GM21717 (cell line): ENCODE measurements at regions not wholly inside any gene's neighbourhood (a gene's known extent, or its start where the extent isn't known, plus 50 kb on each side); places are given as distances from the start of the nearest gene placed in this dataset.

Experiments used
- ATAC-seq: cut with Tn5 transposase; IDR thresholded peaks from one replicate; pipeline ENCODE4 v1.9.1; 2021; ENCODE audit warnings: mild to moderate bottlenecking, moderate library complexity; ENCODE audit not compliant: unreplicated experiment

DNA sequence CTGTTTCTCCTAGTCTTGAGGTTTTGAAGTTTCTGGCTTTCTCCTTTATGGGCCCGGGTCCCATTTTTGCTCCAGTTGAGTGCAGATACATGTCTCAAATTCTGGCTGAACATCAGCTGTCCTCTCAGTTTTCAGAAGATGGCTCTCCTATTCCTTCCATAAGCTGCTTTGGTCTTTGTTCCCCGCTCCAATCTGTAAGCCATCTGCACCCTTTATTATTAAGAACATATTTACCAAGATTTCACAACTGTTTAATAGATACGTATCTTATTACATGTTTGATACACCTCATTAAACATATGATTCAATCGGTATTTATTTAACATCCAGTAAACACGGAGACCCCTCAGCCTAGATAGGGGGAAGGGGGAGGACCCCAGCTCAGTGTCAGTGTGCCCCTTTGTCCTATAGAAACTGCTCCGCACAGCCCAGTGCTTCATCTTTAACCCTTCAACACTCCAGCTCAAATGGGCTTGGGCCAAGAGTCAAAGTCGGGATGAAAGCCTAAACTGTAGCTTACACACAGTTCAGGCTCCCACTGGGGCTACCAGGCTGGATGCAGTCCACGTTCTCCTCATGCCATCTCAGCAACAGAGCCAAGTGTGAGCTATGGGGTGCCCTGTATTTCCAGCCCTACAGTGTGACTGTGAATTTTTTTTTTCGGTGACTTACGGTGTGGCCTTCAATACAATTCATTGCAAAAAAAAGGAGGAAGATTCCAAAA lies 166.0 kb upstream of the ZFHX3 start:
- ATAC-seq: no peak

DNA sequence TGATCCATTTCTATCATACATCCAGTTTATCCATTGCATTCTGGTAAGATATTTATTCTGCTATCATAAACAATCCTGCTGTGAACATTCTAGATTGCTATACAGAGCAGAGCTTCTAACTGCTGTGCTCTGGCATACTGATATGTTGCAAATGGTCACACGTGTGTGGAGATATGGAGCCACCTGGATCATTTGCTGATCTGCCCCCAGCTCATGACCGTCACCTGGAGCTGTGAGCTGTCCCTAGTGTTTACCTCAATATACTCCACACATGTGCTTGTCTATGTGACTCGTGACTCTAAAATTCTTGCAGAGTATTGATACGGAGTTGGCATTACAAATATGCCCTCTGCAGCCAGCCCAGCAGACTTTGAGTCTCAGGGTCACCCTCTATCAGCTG lies 164.5 kb upstream of the ZFHX3 start:
- ATAC-seq: no peak

DNA sequence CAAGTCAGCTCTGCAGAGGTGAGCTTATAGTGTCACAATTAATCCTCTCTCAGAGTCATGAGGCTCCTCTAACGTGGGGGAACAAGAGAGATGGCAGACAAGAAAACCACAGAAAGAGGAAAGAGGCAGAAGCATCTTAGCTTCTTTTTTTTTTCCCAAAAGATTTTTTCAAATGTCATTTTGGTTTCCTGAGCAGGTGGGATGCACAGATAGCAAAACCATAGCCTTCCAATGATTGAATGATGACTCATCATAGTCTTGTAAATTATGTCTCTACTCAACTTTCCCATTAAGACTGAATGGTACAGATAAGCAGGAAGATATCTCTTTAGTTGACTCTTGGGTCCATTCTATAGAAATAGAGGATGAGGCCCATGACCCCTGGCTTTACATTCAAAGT lies 162.8 kb upstream of the ZFHX3 start:
- no peak for ATAC-seq

DNA sequence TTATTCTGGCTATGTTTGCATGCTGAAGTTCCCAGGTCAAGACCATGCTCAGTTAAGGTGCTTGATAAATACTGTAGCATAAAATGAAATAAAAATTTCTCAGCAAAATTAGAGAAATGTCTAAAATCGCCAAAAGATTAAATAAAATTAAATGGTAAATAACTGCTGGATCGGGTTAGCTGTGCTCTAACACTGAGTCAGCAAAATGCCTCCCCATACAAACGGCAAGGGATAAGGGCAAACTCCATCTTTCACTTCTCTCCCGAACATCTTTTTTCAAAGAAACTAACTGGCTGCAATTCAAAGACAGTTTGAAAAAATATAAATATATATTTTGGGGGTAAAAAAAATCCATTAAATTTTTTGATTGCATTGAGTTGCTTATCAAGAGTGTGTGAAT lies 162.2 kb upstream of the ZFHX3 start:
- ATAC-seq: no peak

DNA sequence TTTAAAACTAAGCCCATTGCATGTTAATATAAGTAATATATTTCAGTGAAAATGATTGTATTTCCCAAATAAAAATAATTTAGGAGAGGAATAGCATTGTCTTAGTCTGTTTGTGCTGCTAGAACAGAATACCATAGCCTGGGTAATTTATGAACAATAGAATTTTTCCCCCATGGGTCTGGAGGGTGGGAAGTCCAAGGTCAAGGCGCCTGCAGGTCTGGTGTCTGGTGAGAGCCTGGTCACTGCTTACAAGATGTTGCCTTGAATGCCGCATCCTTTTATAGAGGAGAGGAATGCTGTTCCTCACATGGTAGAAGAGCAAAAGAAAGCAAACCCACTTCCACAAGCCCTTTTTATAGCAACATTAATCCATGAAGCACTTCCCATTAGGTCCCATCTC lies 161.3 kb upstream of the ZFHX3 start:
- no peak for ATAC-seq

DNA sequence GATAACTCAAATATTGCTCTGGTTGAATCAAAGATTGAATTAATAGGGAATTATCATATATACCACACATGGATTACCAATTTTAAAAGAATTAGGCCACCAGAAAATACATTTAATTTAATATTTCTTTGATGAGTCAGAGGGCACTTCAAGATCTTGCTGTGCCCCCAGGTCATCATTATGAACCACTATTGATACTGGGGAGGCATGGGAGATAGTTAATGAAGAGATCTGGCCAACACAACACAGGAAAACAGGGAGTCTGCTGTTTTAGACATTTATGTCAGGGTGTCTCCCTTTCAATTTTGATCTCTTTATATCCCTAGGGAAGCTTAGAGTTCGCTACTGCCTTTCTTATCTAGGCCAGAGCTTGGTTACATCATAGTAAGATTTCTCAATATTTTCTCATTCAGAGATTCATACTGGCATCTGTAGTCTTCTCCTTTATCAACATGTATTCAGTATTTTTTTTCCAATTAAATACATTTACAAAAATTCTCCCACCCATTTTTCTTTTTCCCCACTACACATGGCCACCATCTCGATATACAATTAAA lies 158.3 kb upstream of the ZFHX3 start:
- no peak for ATAC-seq

DNA sequence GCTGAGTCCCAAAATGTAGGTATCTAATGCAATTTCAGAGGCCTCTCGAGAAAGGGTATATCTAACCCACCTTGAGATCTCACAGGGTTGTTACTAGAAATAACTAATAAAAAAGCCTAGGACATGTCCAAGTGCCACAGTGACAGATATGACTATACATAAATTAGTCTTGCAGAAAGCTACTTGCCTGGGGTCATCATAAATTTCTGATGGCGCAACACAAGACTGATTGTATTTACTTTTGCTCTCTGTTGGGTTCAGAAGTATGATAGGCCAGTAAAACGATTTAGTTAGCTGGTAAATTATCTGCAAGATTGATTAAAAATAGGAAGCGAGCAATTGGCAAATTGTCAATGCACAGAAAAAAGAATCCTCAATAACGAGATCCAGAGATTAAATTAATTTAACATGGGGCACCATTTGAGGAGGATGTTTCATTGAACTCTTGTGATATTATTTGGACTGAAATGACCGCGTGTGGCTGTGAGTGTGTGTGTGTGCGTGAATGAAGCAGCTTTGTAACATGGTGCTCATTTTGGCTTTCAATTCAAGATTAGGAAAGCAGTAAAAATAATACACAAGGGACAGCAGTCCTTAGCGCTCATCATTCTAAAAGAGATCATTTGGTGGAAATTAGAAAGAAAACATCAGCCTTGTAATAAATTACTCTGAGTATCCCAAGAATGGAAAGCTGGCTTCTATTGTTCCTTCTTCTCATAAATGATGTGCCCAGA lies 157.4 kb upstream of the ZFHX3 start:
- ATAC-seq: no peak

DNA sequence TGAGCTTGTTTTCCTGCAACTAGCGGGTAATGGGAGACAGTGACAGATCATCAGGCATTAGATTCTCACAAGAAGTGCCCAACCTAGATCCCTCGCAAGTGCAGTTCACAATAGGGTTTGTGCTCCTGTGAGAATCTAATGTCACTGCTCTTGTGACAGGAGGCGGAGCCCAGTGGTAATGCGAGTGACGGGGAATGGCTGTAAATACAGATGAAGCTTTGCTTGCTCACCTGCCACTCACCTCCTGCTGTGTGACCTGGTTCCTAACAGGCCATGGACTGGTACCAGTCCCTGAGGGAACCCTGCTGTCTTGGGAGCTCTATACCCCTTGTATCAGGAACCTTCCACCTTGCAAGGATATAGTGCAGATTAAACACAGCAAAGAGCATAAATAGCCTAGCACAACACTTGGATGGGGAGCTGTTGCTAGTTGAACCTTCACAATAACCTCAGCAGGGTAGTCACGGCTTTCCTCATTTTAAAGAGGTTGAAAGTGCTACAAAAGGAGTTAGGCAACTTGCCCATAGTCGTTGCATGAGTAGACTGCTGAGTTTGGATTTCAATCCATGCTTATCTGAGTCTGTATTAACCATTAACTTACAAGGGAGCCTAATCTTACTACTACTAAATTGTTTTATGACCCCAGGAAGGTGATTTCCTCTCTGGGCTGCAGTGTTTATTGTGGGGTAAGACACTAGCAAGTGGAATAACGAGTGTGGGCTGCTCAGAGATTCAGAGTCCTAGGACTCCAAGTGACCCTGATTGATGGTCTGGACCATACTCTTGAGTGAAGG lies 156.6 kb upstream of the ZFHX3 start:
- no peak for ATAC-seq

DNA sequence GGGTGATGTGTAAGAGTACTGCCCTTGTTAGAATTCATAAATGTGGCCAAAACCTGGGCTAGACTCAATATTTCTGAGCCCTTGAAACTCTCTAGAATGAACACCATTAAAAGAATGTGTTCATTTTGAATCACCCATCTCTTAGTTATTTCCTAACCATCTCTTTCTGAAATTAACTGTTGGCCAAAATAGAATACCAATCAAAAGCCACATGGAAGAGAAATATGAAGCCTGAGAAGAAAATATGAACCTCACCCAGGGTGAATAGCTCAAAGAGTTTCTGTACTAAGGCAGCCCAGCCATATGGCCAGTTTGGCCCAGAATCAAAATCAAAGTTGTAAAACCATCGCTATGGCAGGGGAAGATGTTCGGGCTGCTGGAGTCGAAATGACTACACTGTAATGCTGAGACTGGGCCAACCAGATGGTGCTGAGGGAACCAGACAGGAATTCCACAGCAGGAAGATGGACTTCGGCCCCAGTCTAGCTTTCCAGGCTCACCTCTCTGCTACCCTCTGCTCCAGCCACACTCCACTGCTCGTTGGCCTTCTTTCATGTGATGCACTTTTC lies 154.3 kb upstream of the ZFHX3 start:
- ATAC-seq: no peak

DNA sequence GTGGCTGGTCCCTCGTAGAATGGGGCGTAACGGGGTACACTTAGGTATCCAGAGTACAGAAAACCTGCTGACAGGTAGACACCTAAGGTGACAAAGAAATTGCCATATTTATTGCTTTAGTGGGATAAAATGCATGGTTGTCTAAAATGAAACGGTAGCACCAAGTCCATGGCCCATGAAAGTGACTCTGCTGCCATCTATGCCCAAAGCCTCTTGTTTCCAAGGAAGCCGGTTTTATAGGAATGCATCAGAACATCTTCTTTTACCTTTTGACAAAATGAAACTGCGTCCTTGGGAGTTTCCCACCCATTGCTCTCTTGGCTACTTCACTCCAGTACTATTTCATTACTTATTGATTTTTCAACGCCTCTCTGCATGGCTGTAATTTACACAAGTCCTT lies 151.3 kb upstream of the ZFHX3 start:
- no peak for ATAC-seq

DNA sequence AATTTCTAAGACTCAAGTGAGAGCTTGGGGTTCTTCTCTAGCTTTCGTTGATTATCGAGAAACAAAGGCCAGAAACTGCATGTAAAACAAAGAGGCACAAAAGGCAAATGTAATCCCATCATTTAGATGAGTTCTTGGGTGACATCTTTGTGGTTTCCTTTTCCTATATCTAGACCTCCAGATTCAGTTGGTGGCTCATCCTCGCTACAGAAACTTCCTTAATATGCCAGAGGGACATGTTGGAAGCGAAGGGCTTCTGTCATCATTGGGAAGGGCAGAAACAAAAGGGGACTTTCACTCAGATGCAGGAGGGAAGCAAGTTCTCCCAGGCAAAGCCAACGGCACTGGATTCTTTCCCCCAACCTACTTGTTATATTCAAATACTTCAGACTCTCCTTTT lies 150.6 kb upstream of the ZFHX3 start:
- ATAC-seq: no peak

DNA sequence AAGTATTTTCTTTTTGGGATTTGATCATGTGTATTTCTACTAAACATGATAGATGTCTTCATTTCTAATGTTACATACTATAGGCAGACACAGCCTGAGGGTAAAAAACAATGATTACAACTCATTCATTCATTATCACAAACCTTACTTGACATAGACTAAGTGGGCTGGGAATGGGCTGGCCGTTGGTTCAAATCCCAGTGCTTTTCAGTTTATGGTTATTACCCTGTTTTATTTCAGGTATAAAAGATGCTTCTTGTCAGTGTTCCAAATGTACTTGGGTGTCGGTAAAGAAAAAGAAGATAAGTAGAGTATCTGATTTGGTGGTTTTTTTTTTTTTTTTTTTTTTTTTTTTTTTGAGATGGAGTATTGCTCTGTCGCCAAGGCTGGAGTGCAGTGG lies 149.7 kb upstream of the ZFHX3 start:
- no peak for ATAC-seq

DNA sequence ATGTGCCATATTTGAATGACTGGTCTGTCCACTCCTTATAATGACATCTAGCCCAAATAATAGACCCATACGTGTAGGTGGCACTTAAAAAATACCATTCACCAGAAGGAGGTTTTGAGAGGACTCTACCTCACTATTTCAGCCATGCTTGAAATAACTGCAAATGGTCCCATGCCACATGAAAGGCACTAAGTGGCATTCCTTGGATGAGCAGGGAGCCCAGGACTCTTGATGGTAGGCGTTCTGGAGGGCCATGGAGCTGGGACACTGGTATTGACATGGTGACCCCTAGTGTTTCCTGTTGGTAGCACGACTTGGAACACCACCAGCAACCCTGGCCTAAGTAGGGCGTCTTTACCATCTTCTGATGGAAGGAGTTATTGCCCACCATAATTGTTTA lies 148.7 kb upstream of the ZFHX3 start:
- peak; percentile 66 for ATAC-seq

DNA sequence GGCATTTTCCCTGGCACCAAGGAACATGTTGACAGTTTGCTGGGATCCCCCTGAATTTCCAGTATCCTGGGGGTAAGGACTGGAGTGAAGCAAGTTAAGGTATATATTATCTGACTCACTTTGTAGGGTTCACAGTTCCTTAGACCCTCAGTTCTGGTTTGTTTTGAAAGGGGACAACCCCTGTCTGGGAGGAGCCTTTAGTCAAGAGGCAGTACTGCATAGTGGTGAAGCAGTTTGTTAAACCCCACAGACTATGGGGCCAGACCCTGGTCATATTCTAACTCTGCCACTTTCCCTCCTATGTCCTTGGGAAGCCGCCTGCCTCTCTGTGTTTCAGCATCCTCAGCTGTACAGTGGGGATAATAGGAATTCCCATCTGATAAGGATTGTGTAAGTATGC lies 145.5 kb upstream of the ZFHX3 start:
- no peak for ATAC-seq

DNA sequence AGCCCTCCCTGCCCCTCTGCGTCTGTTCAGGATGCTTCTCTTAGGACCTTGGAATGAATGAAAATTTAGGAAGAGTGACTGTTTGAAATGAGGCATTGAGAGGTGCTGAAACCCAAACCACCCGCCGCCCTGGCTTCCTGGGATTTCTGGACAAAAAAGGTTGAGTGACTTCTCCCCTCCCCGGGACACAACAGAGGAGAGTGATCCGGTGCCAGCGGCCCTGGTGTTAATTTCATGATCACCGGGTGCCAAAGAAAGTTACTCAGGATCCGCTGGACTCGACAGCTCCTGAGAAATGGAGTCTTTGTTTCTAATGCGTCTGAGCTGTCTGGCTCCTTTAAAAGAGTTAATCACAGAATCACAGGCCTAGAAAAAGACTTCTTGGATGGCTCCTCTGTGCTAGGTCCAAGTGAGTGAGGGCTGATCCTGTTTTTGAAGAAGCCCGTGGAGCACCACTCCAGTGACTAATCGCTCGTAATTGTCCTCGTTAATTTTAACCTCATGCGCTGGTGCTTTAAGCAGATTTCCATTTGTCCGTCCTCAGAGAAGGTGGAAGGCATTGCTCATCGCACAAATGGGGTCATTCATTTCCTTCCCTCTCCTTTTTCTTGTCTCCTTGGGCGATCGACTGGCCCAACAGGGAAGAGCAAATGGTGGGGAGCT lies 144.4 kb upstream of the ZFHX3 start:
- ATAC-seq: no peak

DNA sequence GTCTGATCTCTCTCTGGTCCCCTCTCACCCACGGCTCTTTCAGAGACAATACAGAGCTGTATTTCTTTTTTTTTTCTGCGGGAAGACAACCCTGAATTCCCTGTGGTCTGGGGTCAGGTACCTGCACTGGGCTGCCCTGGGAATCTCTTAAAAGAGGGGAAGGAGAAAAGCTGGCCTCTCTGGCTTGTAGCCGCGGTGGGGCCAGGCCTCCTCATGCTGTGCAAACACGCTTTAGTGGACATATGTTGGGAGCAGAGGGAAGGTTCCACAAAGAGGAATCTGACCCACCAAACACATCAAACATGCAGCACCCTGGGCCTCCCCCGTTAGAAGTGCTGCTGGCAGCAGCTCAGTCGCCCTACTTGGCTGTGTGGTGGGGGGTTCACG lies 143.7 kb upstream of the ZFHX3 start:
- ATAC-seq: no peak

DNA sequence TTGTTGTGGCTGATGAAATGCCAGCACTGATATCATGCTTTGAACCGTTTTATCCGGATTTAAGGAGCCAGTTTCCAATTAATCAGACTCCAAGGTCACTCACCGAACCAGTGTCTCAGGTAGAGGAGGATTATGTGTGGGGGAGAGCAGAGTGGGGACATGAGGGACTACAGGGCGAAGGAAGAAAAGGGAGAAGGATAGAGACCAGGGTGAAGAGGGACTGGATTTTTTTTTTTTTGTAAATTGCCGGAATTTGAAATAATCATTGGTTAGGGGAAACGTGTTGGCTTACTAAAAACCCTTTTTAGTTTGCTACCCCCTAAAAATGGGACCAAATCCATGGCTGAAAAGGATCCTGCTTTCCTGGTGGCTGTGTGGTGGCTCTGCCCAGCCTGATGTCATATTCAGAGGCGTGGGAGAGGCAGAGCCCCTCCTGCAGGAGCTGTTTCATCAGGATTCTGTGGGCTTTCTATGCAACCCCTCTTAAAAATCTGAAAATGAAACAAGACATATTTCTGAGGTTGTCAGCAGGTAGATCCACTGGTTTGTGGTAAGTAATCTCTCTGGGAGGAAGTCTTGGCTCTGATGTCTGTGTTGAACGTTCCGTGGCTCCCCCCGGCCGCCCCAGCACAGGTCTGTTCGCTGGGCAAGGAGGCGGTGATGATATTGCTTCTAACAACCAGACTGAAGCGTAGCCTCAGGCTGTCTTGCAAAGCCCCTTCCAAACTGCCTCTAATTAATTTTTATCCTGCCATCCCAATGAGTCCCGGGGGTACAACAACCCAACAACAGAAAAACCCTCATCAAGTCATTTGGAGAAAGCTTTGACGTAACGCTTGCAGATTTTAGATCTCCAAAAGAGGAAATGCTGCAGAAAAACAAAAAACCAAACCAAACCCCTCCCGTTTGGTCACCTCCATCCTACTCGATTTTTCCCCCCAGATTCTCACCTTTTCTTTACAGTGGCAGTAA lies 143.0 kb upstream of the ZFHX3 start:
- ATAC-seq: no peak

DNA sequence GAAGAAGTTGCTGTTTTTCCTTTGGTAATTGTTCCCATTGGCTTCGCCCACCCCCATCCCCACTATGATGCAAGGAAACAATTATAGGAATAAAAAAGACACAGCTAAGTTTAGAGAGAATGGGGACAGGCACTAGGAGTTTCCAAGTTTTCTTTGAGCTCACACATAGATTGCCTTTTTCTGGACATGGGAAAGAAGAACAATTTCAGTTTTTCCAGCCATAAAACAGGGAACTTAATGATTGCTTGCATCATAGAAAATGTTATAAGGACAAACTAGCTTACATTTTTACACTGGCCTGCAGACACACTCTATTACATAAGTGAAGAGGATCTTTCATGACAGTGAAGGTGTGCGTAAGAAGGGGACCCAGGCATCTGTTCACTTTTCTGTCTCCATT lies 142.3 kb upstream of the ZFHX3 start:
- no peak for ATAC-seq

DNA sequence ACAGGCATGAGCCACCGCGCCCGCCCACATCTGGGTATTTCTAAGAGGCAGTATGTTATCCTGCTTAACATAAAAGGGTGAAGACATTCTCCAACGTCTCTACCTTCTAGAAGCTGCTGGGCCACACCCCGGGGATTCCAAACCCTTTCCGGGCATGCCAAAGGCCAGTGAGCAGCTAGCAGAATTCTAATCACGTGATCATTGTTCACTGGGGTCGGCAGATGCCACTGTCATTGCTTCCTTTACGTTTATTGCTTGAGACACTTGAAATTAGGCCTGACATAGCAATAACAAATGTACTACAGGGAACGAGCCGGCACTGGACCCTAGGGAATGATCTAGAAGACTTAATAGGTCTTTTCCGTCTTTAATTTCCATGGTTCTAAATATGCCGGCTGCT lies 141.2 kb upstream of the ZFHX3 start:
- no peak for ATAC-seq
